HG03097 (cell line): ENCODE measurements at regions not wholly inside any gene's neighbourhood (a gene's known extent, or its start where the extent isn't known, plus 50 kb on each side); places are given as distances from the start of the nearest gene placed in this dataset.

Source experiments
- ATAC-seq: cut with Tn5 transposase; IDR thresholded peaks from one replicate; pipeline ENCODE4 v1.9.1; 2021; ENCODE audit not compliant: unreplicated experiment, low FRiP score

- ATAC-seq, result no peak
Measured at GRCh38 chr2:219692521-219692920, 65.1 kb downstream of the SLC4A3 start.

- ATAC-seq, result no peak
Measured at GRCh38 chr2:219695145-219695709, 67.8 kb downstream of the SLC4A3 start.

- no peak for ATAC-seq
Measured at GRCh38 chr2:219697811-219698747, 70.6 kb downstream of the SLC4A3 start.

- no peak for ATAC-seq
Measured at GRCh38 chr2:219698748-219699439, 71.5 kb downstream of the SLC4A3 start.

- ATAC-seq, result no peak
Measured at GRCh38 chr2:219699440-219699821, 72.0 kb downstream of the SLC4A3 start.

- no peak for ATAC-seq
Measured at GRCh38 chr2:219701847-219702634, 74.6 kb downstream of the SLC4A3 start.

- ATAC-seq, result no peak
Measured at GRCh38 chr2:219702796-219703545, 75.5 kb downstream of the SLC4A3 start.

- ATAC-seq, result no peak
Measured at GRCh38 chr2:219704878-219705277, 77.4 kb downstream of the SLC4A3 start.

- ATAC-seq, result no peak
Measured at GRCh38 chr2:219706823-219707281, 79.4 kb downstream of the SLC4A3 start.

- no peak for ATAC-seq
Measured at GRCh38 chr2:219707496-219708285, 80.3 kb downstream of the SLC4A3 start.

GRCh38 chr2:219709331-219709761, 81.9 kb downstream of the SLC4A3 start:
- no peak for ATAC-seq

GRCh38 chr2:219713110-219713509, 85.7 kb downstream of the SLC4A3 start:
- no peak for ATAC-seq

GRCh38 chr2:219714681-219715400, 87.4 kb downstream of the SLC4A3 start:
- ATAC-seq, result no peak

GRCh38 chr2:219718066-219718465, 90.6 kb downstream of the SLC4A3 start:
- ATAC-seq, result no peak

- no peak for ATAC-seq
Measured at GRCh38 chr2:219719521-219719920, 92.1 kb downstream of the SLC4A3 start.

- ATAC-seq, result no peak
Measured at GRCh38 chr2:219720956-219721355, 93.5 kb downstream of the SLC4A3 start.

- ATAC-seq, result no peak
Measured at GRCh38 chr2:219722276-219722879, 94.9 kb downstream of the SLC4A3 start.

- ATAC-seq, result no peak
Measured at GRCh38 chr2:219723311-219723710, 95.9 kb downstream of the SLC4A3 start.
